GM03348 (cell line): ENCODE measurements at regions not wholly inside any gene's neighbourhood (a gene's known extent, or its start where the extent isn't known, plus 50 kb on each side); places are given as distances from the start of the nearest gene placed in this dataset.
A peak's percentile ranks its signal among the peaks of the same experiment; 100 is the strongest.
"Not testable (repeated sequence)": the region's sequence is repeated elsewhere in the genome, so short reads cannot be mapped to it uniquely, and the experiment has no call there.

ENCODE experiments used
- DNase-seq: peaks from one replicate; pipeline ENCODE4 v3.0.0; 2012; ENCODE audit warnings: low spot score

DNA sequence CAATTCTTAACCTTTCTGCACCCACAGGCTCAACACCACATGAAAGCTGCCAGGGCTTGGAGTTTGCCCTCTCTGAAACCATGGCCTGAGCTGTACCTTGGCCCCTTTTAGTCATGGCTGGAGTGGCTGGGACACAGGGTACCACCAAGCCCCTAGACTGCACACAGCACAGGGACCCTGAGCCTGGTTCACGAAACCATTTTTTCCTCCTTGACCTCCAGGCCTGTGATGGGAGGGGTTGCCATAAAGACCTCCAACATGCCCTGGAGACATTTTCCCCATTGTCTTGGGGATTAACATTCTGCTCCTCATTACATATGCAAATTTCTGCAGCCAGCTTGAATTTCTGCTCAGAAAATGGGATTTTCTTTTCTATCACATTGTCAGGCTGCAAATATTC is 113.4 kb downstream of the XPNPEP1 start:
- not testable (repeated sequence) for DNase-seq

GRCh38 chr10:109801191-109801590 is 122.1 kb downstream of the XPNPEP1 start:
- DNase-seq: not testable (repeated sequence)

GRCh38 chr10:109790647-109791046 is 132.7 kb downstream of the XPNPEP1 start:
- DNase-seq: no peak

GRCh38 chr10:109784236-109784635 is 139.1 kb downstream of the XPNPEP1 start:
- peak; percentile 26 for DNase-seq

DNA sequence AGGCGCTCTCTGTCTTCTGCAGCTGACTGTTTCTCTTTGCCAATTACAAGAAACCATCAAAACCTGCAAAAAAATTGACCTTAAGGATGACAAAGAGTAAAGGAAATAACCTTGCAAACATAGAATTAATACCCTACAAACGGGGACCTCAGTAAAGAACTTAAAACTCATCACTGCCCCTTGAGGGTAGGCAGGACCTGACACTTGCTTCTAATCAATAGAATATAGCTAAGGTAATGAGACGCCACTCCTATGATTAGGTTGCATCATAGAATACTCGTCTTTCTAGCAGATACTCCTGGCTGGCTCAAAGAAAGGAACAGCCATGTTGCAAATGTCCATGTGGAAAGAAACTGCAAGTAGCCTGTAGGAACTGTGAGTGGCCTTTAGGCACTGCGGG is 140.0 kb downstream of the XPNPEP1 start:
- no peak for DNase-seq

DNA sequence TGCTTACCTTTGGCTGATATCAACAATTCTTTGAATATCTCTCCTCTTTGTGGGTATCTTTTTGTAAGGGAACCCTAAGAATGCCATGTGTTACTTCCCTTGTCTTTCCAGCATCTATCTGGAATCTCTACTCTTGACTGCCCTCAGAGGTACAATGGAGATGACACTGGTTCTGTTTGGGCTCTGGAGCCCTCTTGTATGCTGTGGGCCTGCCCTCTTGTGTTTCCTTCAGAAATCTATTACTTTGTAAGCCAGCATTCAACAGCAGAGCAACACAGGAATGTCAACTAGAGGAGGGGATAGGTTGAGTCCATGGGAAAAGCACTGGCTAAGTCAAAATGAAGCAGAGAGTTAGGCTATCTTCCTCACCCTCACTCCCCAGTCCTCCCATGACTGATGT is 142.3 kb downstream of the XPNPEP1 start:
- no peak for DNase-seq

GRCh38 chr10:109778993-109779392 is 144.3 kb downstream of the XPNPEP1 start:
- DNase-seq: no peak

DNA sequence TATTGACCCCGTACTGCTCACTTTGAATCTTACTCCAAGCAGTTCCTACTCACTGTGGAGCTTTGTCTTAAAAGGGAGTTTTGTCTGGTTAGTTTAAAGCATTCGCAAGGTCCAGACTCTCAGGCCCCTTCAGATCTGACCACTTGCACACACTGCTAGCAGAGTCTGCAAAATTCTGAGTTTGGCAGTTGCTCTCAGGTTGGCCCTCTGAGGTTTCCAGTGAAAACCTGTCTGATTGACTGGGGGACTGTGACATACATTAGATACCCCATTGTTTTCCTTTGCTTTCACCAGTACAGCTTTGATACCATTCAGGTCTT is 149.2 kb downstream of the XPNPEP1 start:
- no peak for DNase-seq

GRCh38 chr10:109773288-109774120 is 149.8 kb downstream of the XPNPEP1 start:
- DNase-seq: peak; percentile 60

GRCh38 chr10:109770663-109771062 is 152.6 kb downstream of the XPNPEP1 start:
- DNase-seq: no peak

DNA sequence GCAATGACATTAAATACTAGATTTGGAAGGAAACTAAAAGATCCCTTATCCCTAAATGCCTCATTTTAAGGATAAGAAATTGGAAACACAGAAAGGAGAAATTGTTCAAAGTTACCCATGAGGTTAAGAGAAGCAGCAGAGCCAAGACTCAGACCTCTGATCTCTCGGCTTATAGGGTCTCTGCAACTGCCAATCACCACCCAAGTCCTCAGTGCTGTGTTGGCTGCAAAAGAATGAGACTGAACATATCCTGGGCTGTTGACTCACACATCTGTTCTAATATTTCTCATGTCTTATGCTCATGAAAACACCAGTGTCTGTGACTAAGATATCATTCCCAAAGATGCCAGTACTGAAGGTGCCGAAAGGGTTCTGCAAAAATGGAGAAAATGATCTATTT is 153.3 kb downstream of the XPNPEP1 start:
- no peak for DNase-seq

DNA sequence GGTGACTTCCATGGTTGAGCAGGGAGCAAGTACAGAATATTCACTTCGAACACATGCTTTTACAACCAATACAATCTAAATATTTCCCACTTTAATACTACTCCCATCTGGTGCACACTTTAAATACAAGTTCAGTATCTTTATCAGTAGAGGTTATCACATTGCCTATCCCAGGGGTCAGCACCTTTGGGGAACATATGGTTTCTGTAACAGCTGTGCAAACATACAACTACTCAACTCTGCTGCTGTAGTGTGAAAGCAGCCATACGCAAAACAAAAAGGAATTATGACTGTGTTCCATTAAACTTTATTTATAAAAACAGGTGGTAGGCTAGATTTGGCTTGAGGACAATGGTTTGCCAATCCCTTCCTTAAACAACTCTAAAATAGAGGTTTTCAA is 157.5 kb downstream of the XPNPEP1 start:
- no peak for DNase-seq

GRCh38 chr10:109762555-109762954 is 160.8 kb downstream of the XPNPEP1 start:
- no peak for DNase-seq

- not testable (repeated sequence) for DNase-seq
Measured at GRCh38 chr10:109757670-109758069, 165.6 kb downstream of the XPNPEP1 start.

GRCh38 chr10:109746861-109747260 is 176.4 kb downstream of the XPNPEP1 start:
- DNase-seq: no peak

DNA sequence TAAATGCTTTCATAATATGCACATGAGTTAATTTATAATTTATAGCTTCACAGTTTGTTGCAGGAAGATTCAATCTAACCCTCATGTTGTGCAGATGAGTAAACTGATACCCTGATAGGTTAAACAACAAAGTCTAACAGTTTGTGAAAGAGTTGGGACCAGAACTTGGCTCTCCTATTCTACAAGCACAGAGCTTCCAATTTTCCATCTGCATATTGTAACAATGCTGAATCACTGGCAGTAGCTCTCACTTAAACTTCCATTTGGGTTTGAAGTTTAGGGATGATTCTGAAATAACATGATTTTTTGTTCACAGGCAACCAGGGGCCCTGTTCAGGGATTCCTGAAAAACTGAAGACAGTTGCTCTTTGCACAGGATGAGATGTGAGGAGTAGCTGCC is 179.3 kb downstream of the XPNPEP1 start:
- peak; percentile 3 for DNase-seq

DNA sequence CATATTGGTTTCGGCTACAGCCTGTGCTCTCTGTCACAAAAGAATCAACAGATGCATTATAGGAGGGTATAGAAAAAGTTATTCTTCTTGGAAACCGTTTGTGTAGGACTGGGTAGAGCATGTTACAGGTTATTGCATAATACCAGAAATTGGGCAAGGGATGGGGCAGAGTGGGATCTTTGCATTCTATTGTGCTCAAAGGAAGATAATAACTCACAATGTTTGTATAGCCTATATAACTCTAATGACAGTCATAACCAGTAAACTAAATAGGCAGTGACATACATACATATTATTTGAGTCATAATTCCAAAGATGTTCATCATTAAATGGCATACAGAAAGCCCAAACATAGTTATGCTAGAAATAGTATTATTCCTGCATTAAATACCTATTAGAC is 179.7 kb downstream of the XPNPEP1 start:
- DNase-seq: no peak

GRCh38 chr10:109743146-109743545 is 180.2 kb downstream of the XPNPEP1 start:
- DNase-seq: no peak

GRCh38 chr10:109741712-109742111 is 181.6 kb downstream of the XPNPEP1 start:
- no peak for DNase-seq

DNA sequence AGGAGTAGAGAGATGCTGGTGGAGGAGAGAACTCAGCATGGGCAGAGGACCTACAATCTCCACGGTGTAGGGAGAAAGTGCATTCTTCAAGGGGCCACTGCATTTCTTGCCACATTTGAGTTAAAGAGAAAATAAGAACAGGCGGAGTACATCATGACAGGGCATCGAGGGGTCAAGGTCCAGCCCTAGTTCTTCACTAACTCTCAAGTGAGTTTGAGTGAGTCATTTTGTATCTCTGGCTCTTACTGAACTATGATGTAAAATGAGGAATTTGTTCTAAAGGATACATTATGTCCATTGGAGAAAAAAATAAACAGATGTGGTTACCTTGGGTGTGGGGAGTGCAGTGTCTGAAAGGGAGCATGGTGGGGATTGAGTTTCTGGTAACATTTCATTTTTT is 182.9 kb downstream of the XPNPEP1 start:
- DNase-seq: no peak

DNA sequence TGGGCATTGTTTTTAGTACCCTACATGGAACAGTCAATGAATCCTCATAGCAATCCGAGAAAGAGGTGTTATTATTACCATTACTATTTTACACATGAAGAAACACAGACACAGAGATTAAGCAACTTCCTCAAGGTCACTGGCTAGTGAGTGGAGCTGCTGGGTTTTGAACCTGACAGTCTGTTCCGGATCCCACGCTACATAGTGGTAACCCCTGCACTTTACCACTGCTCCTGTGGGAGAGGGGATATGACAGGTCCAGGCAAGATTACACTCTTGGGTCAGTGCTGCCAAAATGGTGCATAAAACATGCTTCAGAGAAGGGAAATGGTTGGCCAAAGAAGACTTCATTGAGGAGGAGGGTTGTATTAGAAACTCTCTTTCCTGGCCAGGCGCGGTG is 185.7 kb downstream of the XPNPEP1 start:
- no peak for DNase-seq

- no peak for DNase-seq
Measured at GRCh38 chr10:109737009-109737408, 186.3 kb downstream of the XPNPEP1 start.

- no peak for DNase-seq
Measured at GRCh38 chr10:109735776-109736175, 187.5 kb downstream of the XPNPEP1 start.

- no peak for DNase-seq
Measured at GRCh38 chr10:109732254-109732965, 190.9 kb downstream of the XPNPEP1 start.
